DMS153 treated with DMSO at 0.1 percent for 48 hours (cell line): ENCODE measurements at regions not wholly inside any gene's neighbourhood (a gene's known extent, or its start where the extent isn't known, plus 50 kb on each side); places are given as distances from the start of the nearest gene placed in this dataset.
A peak's percentile ranks its signal among the peaks of the same experiment; 100 is the strongest.

Experiments
- DNase-seq: peaks from one replicate; lab custom pipeline; 2025; ENCODE audit not compliant: unreplicated experiment; lab: John Stamatoyannopoulos, UW

DNA sequence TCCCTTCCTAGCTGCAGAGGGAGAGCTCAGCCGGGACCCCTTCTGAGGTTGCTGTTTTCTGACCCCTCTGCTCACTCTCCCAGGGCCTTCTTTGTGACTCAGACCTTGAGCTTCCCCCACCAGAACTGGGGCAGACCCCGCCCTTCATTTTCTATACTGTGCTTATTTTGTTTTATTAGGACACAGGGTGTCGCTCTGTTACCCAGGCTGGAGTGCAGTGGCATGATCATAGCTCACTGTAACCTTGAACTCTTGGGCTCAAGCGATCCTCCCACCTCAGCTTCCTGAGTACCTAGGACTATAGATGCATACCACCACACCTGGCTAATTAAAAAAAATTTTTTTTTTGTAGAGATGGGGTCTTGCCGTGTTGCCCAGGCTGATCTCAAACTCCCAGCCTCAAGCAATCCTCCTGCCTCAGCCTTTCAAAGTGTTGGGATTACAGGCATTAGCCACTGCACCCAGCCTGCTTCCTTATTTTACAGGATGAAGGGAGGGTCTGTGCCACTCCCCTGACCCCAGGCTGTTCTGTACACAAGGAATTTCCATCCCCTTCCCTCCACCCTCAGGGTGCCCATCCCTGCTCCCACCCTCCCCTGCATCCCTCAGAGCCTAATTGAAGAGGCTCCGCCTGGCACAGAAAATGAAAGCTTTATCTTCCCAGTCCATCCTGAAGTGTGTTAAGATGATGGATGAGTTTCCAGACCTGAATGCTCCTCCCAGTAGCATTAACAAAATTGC, 195.2 kb upstream of the POU3F1 start:
- DNase-seq, result no peak

DNA sequence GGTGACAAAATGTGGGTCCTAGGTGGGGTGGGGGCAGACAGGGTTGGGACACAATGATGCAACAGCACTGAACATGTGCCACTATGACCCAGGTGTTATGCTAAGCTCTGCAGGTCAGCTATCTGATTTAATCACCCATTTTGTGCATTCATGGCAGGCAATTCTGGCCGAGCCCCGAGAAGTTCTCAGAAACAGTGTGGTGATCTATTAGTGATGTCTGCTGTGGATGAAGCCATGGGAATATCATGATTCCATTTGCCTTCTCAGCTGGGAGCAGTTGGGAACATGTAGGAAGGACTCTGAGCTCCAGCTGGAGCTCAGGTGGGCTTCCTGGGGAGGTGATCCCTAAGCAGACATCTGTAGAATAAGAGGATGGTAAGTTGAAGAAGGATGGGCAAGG, 194.0 kb upstream of the POU3F1 start:
- DNase-seq, result no peak

DNA sequence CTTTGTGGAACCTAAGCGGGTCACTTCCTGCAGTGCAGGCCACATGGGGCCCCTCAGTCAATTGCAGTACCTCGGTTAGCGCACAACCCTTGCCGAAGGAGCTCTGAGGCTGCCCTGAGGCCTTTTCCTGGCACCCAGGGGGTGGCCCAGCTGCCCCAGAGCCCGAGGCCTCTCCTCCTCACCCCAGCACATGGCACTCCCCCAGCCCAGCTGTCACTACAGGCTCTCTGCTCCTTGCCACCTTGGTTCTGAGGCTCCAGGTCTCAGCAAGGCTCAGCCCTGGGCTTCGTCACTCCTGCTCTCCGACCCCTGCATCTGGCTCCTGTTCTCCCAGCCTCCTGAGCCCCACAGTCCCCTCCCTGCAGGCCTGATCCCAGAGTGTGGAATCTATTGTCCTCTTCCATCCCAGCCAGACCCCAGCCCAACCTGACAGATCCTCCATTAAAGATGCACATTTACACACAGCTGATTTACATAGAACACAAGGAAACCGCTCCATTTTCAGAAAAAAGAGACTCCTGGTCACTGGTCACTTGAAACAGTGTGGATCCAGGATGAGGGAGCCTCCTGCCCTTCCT, 192.8 kb upstream of the POU3F1 start:
- no peak for DNase-seq

DNA sequence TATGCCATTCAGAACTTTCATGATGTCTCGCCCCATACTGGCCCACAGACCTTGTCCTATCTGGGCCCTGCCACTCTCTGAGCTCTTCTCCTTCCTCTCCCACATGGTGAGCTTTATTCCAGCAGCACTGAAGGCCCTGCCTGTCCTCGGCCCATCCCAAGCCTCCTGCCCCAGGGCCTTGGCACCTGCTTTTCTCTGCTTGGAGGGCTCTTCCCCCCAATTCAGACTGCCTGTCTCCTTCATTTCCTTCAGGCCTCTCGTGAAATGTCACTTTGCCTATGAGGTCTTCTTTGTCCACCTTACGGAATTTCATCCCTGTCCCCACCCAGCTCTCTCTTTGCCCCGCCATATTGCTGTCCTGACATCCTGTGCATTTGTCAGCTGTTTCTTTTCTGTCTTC, 191.7 kb upstream of the POU3F1 start:
- no peak for DNase-seq

DNA sequence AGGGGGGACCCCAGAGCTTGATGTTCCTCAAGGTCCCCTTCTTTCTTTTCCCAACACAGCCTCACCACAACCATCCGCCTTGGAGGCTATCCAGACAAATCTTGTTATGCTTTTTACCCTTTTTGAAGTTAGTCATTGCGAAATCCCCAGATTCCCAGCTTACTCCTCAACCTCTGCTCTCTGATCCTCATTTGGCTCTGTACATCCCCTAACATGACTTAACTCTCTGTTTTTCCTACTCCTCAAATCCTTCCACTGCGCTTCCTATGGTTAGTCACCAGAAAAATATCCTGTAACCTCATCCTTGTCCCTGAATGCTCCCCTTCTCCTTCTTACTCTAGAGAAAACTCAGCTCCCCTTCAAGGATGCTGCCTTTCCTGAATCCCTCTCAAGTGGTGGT, 189.1 kb upstream of the POU3F1 start:
- DNase-seq, result no peak

DNA sequence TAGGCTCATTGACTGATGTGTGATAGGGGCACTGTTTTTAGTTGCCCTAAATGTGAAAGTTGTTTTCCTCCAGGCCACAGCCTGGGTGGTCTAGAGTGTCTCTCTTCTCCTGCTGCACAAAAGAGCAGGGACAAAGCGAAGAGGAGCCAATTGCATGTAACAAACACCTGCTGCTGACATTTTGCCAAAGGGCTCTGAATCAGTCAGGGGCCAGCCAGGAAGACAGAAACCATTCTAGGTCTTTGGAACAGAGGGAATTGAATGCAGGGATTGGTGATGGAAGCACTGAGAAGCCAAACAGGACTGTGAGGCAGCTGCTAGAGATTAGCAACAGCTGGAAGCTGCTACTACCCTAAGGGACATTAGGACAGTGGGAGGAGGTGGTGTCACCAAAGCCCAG, 185.3 kb upstream of the POU3F1 start:
- DNase-seq, result no peak

GRCh38 chr1:38228718-38229117, 182.1 kb upstream of the POU3F1 start:
- no peak for DNase-seq

DNA sequence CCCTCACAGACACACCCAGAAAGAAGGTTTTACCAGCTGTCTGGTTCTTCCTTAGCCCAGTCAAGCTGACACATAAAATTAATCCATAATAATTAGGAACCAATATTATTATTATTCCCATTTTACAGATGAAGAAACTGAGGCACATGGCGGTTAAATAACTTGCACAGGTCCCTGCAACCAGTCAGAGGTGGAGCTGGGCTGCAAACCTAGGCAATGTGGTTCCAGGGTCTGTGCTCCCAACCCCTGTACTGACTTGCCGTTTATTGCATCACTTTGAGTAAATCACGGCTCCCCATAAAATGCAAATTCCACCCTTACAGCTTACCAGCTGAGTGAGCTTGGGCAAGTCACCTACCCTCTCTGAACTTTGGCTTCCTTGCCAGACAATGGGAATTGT, 179.2 kb upstream of the POU3F1 start:
- no peak for DNase-seq

- no peak for DNase-seq
These were observed 176.8 kb upstream of the POU3F1 start for GRCh38 chr1:38223391-38223790.

GRCh38 chr1:38222891-38223290, 176.3 kb upstream of the POU3F1 start:
- DNase-seq, result no peak

- DNase-seq, result no peak
These were observed 174.5 kb upstream of the POU3F1 start for GRCh38 chr1:38221006-38221649.

GRCh38 chr1:38217316-38217715, 170.7 kb upstream of the POU3F1 start:
- no peak for DNase-seq

GRCh38 chr1:38213646-38214434, 167.2 kb upstream of the POU3F1 start:
- DNase-seq, result peak; percentile 87

DNA sequence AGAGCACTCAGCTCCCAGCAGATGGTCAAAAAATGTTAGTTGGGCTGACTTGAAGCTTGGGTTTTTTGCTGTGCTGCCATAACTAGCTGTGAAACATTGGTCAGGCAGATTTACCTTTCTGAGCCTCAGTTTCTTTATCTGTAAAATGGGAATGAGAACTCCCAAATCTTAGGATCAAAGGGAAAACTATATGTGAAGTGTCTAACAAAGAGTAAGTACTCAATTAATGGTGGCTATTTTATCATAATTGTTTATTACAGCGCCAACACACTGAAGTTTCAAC, 164.2 kb upstream of the POU3F1 start:
- no peak for DNase-seq

GRCh38 chr1:38210021-38210894, 163.7 kb upstream of the POU3F1 start:
- no peak for DNase-seq

- no peak for DNase-seq
These were observed 162.4 kb upstream of the POU3F1 start for GRCh38 chr1:38208716-38209632.

- no peak for DNase-seq
These were observed 161.3 kb upstream of the POU3F1 start for GRCh38 chr1:38207906-38208305.

- no peak for DNase-seq
These were observed 160.7 kb upstream of the POU3F1 start for GRCh38 chr1:38207275-38207674.

DNA sequence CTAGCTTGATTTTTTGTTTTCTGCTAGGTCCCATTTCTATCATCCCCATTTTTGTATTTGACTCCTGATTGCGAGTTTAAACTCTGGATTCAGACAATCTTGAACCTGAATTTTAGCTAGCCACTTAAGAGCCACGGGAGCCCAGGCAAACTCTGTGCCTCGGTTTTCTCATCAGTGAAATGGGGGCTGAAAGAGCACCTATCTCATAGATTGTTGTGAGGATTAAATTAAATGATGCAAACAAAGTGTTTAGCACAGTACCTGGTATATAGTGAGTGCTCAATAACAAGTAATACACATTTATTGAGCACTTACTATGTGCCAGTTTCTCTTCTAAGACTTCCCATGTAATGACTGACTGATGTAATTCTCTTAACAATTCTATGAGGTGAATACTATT, 158.1 kb upstream of the POU3F1 start:
- DNase-seq, result no peak

DNA sequence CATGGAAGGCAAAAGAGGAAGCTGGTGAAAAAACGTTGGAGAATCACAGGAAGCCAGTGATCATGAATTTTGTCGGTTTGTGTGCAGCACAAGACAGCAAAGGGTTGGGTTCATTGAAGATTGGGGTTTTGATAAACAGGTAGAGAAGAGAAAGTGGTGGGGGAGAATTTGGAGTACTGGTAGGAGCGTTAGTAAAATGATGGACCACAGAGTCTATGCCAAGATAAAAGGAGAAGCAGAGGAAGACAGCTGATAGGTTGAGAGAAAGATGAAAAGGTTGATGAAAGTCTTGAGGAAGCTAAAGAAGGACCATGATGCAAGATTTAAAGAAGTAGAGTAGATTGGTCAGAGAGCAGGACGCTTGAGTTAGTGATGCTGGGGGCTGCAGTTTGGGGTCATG, 156.8 kb upstream of the POU3F1 start:
- no peak for DNase-seq
